ENCODE measurements at regions not wholly inside any gene's neighbourhood (a gene's known extent, or its start where the extent isn't known, plus 50 kb on each side); places are given as distances from the start of the nearest gene placed in this dataset.

- whole genome bisulfite sequencing (ENCODE audit: extremely low coverage, insufficient read length, low lambda C conversion rate): no CpG with 5 or more reads among the region's 6 CpGs
- Histone ChIP-seq H4K5ac (ENCODE audit: insufficient read length, low read depth, low read length) (no peak overlapping the region), H2AFZ (ENCODE audit: low read length) (no peak overlapping the region), H3K27ac (ENCODE audit: insufficient read length, low read depth, low read length) (no peak overlapping the region), H3K27me3 (ENCODE audit: insufficient read depth, low read length) (no peaks in the 10 kb centered on the region), H3K18ac (ENCODE audit: insufficient read length, low read depth, low read length) (no peak overlapping the region), H2BK120ac (ENCODE audit: low read depth, low read length, poor library complexity, severe bottlenecking) (no peak overlapping the region), H3K79me1 (ENCODE audit: insufficient read depth, low read depth, low read length, poor library complexity, severe bottlenecking) (no peaks in the 10 kb centered on the region), H3K79me2 (ENCODE audit: insufficient read depth, low read length) (no peaks in the 10 kb centered on the region), H3K9ac (ENCODE audit: extremely low read depth, insufficient read length, low read length) (no peak overlapping the region), H4K20me1 (ENCODE audit: control insufficient read depth, insufficient read depth, insufficient read length) (no peaks in the 10 kb centered on the region), H4K91ac (ENCODE audit: insufficient read length, low read depth, low read length) (no peak overlapping the region), H2BK12ac (ENCODE audit: insufficient read length, low read depth, low read length) (no peak overlapping the region), H2BK20ac (ENCODE audit: low read depth, low read length, poor library complexity, severe bottlenecking) (no peak overlapping the region), H3K23ac (ENCODE audit: insufficient read length, low read depth, low read length) (no peak overlapping the region), H3K4me1 (ENCODE audit: insufficient read depth, low read length) (no peaks in the 10 kb centered on the region), H3K4me2 (ENCODE audit: insufficient read depth, insufficient read length, low read length) (no peak overlapping the region), H2BK15ac (ENCODE audit: low read depth, low read length) (no peak overlapping the region), H2BK5ac (ENCODE audit: insufficient read length, low read length) (no peak overlapping the region), H3K23me2 (ENCODE audit: insufficient read length, low read depth, low read length, poor library complexity, severe bottlenecking) (no peaks in the 10 kb centered on the region), H3K56ac (ENCODE audit: insufficient read length, low read depth, low read length) (no peak overlapping the region), H3K4ac (ENCODE audit: low read depth, low read length) (no peak overlapping the region), H3K9me3 (ENCODE audit: control insufficient read depth, low read depth, low read length) (no peaks in the 10 kb centered on the region), H4K8ac (replicated peaks; ENCODE audit: insufficient read length, low read depth, low read length) (no peak overlapping the region), H2AK5ac (ENCODE audit: insufficient read length, low read length) (no peak overlapping the region), H3K14ac (ENCODE audit: insufficient read depth, low read length) (no peak overlapping the region), H3T11ph (ENCODE audit: low read length) (no peak overlapping the region)
- TF ChIP-seq CTCF (conservative IDR thresholded peaks at IDR 0.05): no peak
- H3K9me3 Mint-ChIP-seq: no peaks in the 10 kb centered on the region
- no peaks in the 10 kb centered on the region for H3K4me1 Mint-ChIP-seq
- peaks cover 8% of the 10 kb centered on the region for H3K27me3 Mint-ChIP-seq (ENCODE audit: low read depth)
- no peak for DNase-seq
- no peak overlapping the region for H3K4me3 Mint-ChIP-seq
- H3K36me3 Mint-ChIP-seq (ENCODE audit: insufficient read depth in 1 of 3, low read depth in 3 of 3): no peaks in the 10 kb centered on the region
- H3K27ac Mint-ChIP-seq: no peak overlapping the region
These were observed 138.8 kb upstream of the PRMT8 start for GRCh38 chr12:3352230-3352629.
